Prostate gland (tissue), 2 donors: ENCODE measurements at regions not wholly inside any gene's neighbourhood (a gene's known extent, or its start where the extent isn't known, plus 50 kb on each side); places are given as distances from the start of the nearest gene placed in this dataset.

Experiments
- DNase-seq: peaks from one replicate; pipeline ENCODE4 v3.0.0-alpha.2; 2019; ENCODE audit warnings: low spot score
- H3K27ac ChIP-seq, 2 donors: fragments of 200-600 bp; sonication (generic); 2 replicates each; pipeline ENCODE4 v1.5.1; 2017 to 2019
- H3K27me3 ChIP-seq: fragments of 200-600 bp; sonication (generic); replicated peaks from 2 replicates; pipeline ENCODE4 v1.5.1; 2019; ENCODE audit not compliant: insufficient read depth
- H3K36me3 ChIP-seq, 2 donors: fragments of 200-600 bp; sonication (generic); 1 replicate in 1 of 2; 2 replicates in 1 of 2; pipeline versions ENCODE4 v1.5.1 to v1.8.1; 2017 to 2019
- H3K4me1 ChIP-seq: fragments of 200-600 bp; sonication (generic); replicated peaks from 2 replicates; pipeline ENCODE4 v1.5.1; 2019
- H3K4me3 ChIP-seq, 2 donors: fragments of 200-600 bp; sonication (generic); 2 replicates each; pipeline ENCODE4 v1.5.1; 2017 to 2019
- H3K9me3 ChIP-seq: fragments of 200-600 bp; sonication (generic); 2 replicates; pipeline ENCODE4 v1.5.1; 2017
- POLR2A ChIP-seq: fragments of 450-650 bp; IDR thresholded peaks from one replicate; pipeline ENCODE4 v1.6.1; 2016; ENCODE audit warnings: antibody characterized with exemption, mild to moderate bottlenecking
- POLR2AphosphoS5 ChIP-seq: sonication (generic); formaldehyde crosslinking; IDR thresholded peaks from one replicate; pipeline ENCODE4 v1.6.1; 2017; ENCODE audit warnings: antibody characterized with exemption
- WGBS: methylation state at CpG from one replicate; pipeline ENCODE4 v1.1.5; 2018; 5-methylcytosine and 5-hydroxymethylcytosine counted together
- intact Hi-C: fragments of 100-400 bp; cut with DNase I; formaldehyde crosslinking; loops from one replicate; pipeline ENCODE4 v1.14.2; 2022
- TF ChIP-seq, protein P1 (sequence below), 4 experiments: fragments of 200-600 bp in 2 of 4; fragments of 450-650 bp in 2 of 4; sonication (generic) in 2 of 4; IDR thresholded peaks; 1 replicate in 3 of 4; 2 replicates in 1 of 4; pipeline ENCODE4 v1.5.1; 2016 to 2019; ENCODE audit warnings: antibody characterized with exemption in 4 of 4, mild to moderate bottlenecking in 2 of 4, moderate library complexity in 2 of 4

GRCh38 chr1:29676496-29676895, 440.2 kb downstream of the PTPRU start:
- intact Hi-C loops: no loop called here
- TF ChIP-seq, protein P1, sequence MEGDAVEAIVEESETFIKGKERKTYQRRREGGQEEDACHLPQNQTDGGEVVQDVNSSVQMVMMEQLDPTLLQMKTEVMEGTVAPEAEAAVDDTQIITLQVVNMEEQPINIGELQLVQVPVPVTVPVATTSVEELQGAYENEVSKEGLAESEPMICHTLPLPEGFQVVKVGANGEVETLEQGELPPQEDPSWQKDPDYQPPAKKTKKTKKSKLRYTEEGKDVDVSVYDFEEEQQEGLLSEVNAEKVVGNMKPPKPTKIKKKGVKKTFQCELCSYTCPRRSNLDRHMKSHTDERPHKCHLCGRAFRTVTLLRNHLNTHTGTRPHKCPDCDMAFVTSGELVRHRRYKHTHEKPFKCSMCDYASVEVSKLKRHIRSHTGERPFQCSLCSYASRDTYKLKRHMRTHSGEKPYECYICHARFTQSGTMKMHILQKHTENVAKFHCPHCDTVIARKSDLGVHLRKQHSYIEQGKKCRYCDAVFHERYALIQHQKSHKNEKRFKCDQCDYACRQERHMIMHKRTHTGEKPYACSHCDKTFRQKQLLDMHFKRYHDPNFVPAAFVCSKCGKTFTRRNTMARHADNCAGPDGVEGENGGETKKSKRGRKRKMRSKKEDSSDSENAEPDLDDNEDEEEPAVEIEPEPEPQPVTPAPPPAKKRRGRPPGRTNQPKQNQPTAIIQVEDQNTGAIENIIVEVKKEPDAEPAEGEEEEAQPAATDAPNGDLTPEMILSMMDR (IDR thresholded peaks at IDR 0.05): no peak
- TF ChIP-seq POLR2A (no peak), POLR2AphosphoS5 (no peak)

DNA sequence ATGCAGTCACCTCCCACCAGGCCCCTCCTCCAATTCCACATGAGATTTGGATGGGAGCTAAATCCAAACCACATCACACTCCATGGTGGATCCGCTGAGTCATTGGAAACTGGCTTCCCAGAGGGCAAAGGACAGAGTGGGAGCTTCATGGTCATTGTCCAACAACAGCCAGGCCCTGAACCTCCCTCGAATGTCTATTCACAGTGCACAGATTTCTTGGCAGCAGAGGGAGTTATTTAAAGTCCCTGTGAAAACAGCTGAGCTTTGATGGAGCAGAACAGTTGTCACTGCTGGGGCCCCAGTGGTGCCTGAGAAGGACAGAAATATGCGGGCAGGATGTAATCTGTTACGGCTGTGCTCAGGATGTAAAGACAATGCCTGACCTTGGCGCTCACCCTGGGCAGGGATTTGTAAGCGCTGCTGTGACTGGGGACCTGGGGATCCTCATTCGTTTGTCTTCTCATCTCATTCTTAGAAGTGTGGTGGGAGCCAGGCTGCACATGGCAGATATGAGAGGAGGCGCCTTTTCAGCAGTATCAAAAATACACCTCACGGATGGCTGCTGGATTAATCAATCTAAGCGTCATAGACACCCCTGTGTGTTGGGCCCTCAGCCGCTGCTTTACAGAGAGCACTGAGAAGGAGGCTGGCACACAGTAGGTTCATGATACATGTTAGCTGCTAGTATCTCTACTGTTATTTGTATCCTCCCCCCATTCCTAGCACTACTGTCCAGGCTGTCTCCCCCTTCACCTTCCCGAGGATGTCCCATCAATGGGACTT, 439.4 kb downstream of the PTPRU start:
- intact Hi-C loops: no loop called here
- WGBS: 75% methylated on average over 12 of the region's 12 CpGs
- H3K27me3 ChIP-seq: peaks cover 9% of the 10 kb centered on the region
- no peak overlapping the region for H3K27ac ChIP-seq
- TF ChIP-seq, protein P1 (IDR thresholded peaks at IDR 0.05): no peak
- TF ChIP-seq POLR2AphosphoS5: no peak
- TF ChIP-seq POLR2A: no peak
- H3K4me1 ChIP-seq: no peaks in the 10 kb centered on the region
- DNase-seq: no peak
- no peak overlapping the region for H3K4me3 ChIP-seq
- no peaks in the 10 kb centered on the region for H3K36me3 ChIP-seq
- H3K9me3 ChIP-seq: no peaks in the 10 kb centered on the region

More at GRCh38 chr1:29676496-29676895, 440.2 kb downstream of the PTPRU start:
- no peaks in the 10 kb centered on the region for H3K9me3 ChIP-seq
- no peak overlapping the region for H3K27ac ChIP-seq
- 100% methylated on average over 3 of the region's 4 CpGs for WGBS
- peaks cover 7% of the 10 kb centered on the region for H3K27me3 ChIP-seq
- no peaks in the 10 kb centered on the region for H3K4me1 ChIP-seq
- no peaks in the 10 kb centered on the region for H3K36me3 ChIP-seq
- no peak for DNase-seq
- no peak overlapping the region for H3K4me3 ChIP-seq

DNA sequence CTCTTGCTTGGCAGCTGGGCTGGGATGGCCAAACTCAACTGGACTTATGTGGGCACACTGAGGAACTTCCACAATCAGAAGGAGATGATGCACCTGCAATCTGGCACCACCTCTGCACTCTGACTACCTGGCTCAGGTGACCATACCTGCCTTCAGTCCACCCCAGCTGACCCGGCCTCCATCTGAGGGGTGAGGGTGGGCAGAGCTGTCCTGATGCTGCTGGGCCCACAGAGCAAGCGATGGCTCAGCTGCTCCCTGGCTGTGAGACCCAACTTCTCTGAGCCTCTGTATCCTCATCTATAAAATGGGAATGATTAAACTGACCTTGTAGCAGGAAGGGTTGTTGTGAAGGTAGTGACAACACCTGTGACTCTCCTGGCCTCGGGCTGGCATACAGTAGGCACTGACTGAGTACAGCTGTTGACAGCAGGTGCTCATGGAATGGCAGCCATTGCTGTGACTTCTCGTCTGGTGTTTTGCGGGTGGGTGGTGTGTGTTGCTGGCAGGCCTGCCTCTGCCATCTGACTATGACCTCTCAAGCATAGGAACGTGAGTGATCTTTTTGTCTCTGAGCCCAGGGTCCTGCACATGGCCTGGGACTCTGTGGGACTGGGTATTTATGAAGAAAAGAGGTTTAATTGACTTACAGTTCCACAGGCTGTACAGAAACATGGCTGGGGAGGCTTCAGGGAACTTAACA, 438.5 kb downstream of the PTPRU start:
- Histone ChIP-seq H3K4me1 (no peaks in the 10 kb centered on the region), H3K4me3 (no peak overlapping the region), H3K27me3 (peaks cover 13% of the 10 kb centered on the region), H3K36me3 (no peaks in the 10 kb centered on the region), H3K9me3 (no peaks in the 10 kb centered on the region), H3K27ac (no peak overlapping the region)
- intact Hi-C loops: no loop called here
- WGBS: 90% methylated on average over 6 of the region's 6 CpGs
- no peak for DNase-seq
- TF ChIP-seq POLR2A (no peak), POLR2AphosphoS5 (no peak)
- TF ChIP-seq, protein P1 (IDR thresholded peaks at IDR 0.05): no peak

- peaks cover 11% of the 10 kb centered on the region for H3K27me3 ChIP-seq
- no peaks in the 10 kb centered on the region for H3K4me1 ChIP-seq
- no peak overlapping the region for H3K27ac ChIP-seq
- no peaks in the 10 kb centered on the region for H3K36me3 ChIP-seq
- no peaks in the 10 kb centered on the region for H3K9me3 ChIP-seq
- intact Hi-C loops: no loop called here
- no peak overlapping the region for H3K4me3 ChIP-seq
- no peak for DNase-seq
- 72% methylated on average over 6 of the region's 6 CpGs for WGBS
- TF ChIP-seq POLR2A (no peak), POLR2AphosphoS5 (no peak)
- TF ChIP-seq, protein P1 (IDR thresholded peaks at IDR 0.05): no peak
These were observed 437.6 kb downstream of the PTPRU start for GRCh38 chr1:29673669-29674626.
